ENCODE measurements at regions not wholly inside any gene's neighbourhood (a gene's known extent, or its start where the extent isn't known, plus 50 kb on each side); places are given as distances from the start of the nearest gene placed in this dataset.

GRCh38 chr17:79361873-79362771 is 248.7 kb downstream of the RBFOX3 start:
- H3K27ac Mint-ChIP-seq = no peak overlapping the region
- peaks cover 2% of the 10 kb centered on the region for H3K27me3 Mint-ChIP-seq
- no peaks in the 10 kb centered on the region for H3K36me3 Mint-ChIP-seq (ENCODE audit: low read depth)
- no peaks in the 10 kb centered on the region for H3K4me1 Mint-ChIP-seq
- intact Hi-C loops (cut with micrococcal nuclease) = no loop called here
- DNase-seq = no peak
- no peaks in the 10 kb centered on the region for H3K9me3 Mint-ChIP-seq
- no peak overlapping the region for H3K4me3 Mint-ChIP-seq

GRCh38 chr17:79361221-79361734 is 249.6 kb downstream of the RBFOX3 start:
- Mint-ChIP-seq H3K9me3 (no peaks in the 10 kb centered on the region), H3K27me3 (peaks cover 2% of the 10 kb centered on the region), H3K4me3 (no peak overlapping the region), H3K36me3 (ENCODE audit: low read depth) (no peaks in the 10 kb centered on the region), H3K4me1 (no peaks in the 10 kb centered on the region), H3K27ac (no peak overlapping the region)
- no peak for DNase-seq
- intact Hi-C loops (cut with micrococcal nuclease) = no loop called here

- no peak overlapping the region for H3K4me3 Mint-ChIP-seq
- H3K9me3 Mint-ChIP-seq = no peaks in the 10 kb centered on the region
- H3K27ac Mint-ChIP-seq = no peak overlapping the region
- no peak for DNase-seq
- H3K4me1 Mint-ChIP-seq = no peaks in the 10 kb centered on the region
- intact Hi-C loops (cut with micrococcal nuclease) = no loop called here
- no peaks in the 10 kb centered on the region for H3K27me3 Mint-ChIP-seq
- H3K36me3 Mint-ChIP-seq (ENCODE audit: low read depth) = no peaks in the 10 kb centered on the region
Observed at GRCh38 chr17:79360196-79360595, 250.7 kb downstream of the RBFOX3 start.

GRCh38 chr17:79356839-79357447 is 253.9 kb downstream of the RBFOX3 start:
- Mint-ChIP-seq H3K9me3 (no peaks in the 10 kb centered on the region), H3K4me3 (no peak overlapping the region), H3K36me3 (ENCODE audit: low read depth) (no peaks in the 10 kb centered on the region), H3K4me1 (no peaks in the 10 kb centered on the region), H3K27ac (no peak overlapping the region), H3K27me3 (no peaks in the 10 kb centered on the region)
- DNase-seq = no peak
- intact Hi-C loops (cut with micrococcal nuclease) = no loop called here

GRCh38 chr17:79355165-79355564 is 255.7 kb downstream of the RBFOX3 start:
- no peaks in the 10 kb centered on the region for H3K27me3 Mint-ChIP-seq
- intact Hi-C loops (cut with micrococcal nuclease) = no loop called here
- no peak for DNase-seq
- H3K4me3 Mint-ChIP-seq = no peak overlapping the region
- H3K9me3 Mint-ChIP-seq = no peaks in the 10 kb centered on the region
- H3K27ac Mint-ChIP-seq = no peak overlapping the region
- no peaks in the 10 kb centered on the region for H3K36me3 Mint-ChIP-seq (ENCODE audit: low read depth)
- no peaks in the 10 kb centered on the region for H3K4me1 Mint-ChIP-seq

- Mint-ChIP-seq H3K27me3 (no peaks in the 10 kb centered on the region), H3K9me3 (no peaks in the 10 kb centered on the region), H3K36me3 (ENCODE audit: low read depth) (no peaks in the 10 kb centered on the region), H3K27ac (no peak overlapping the region), H3K4me1 (no peaks in the 10 kb centered on the region), H3K4me3 (no peak overlapping the region)
- intact Hi-C loops (cut with micrococcal nuclease) = no loop called here
- DNase-seq = no peak
Observed at GRCh38 chr17:79354173-79354820, 256.6 kb downstream of the RBFOX3 start.

- no peaks in the 10 kb centered on the region for H3K27me3 Mint-ChIP-seq
- intact Hi-C loops (cut with micrococcal nuclease) = no loop called here
- no peaks in the 10 kb centered on the region for H3K4me1 Mint-ChIP-seq
- DNase-seq = no peak
- no peak overlapping the region for H3K27ac Mint-ChIP-seq
- H3K9me3 Mint-ChIP-seq = no peaks in the 10 kb centered on the region
- H3K36me3 Mint-ChIP-seq (ENCODE audit: low read depth) = no peaks in the 10 kb centered on the region
- H3K4me3 Mint-ChIP-seq = no peak overlapping the region
Observed at GRCh38 chr17:79353548-79353947, 257.3 kb downstream of the RBFOX3 start.

- Mint-ChIP-seq H3K36me3 (ENCODE audit: low read depth) (no peaks in the 10 kb centered on the region), H3K4me3 (no peak overlapping the region), H3K27ac (no peak overlapping the region), H3K27me3 (no peaks in the 10 kb centered on the region), H3K4me1 (no peaks in the 10 kb centered on the region), H3K9me3 (no peaks in the 10 kb centered on the region)
- intact Hi-C loops (cut with micrococcal nuclease) = no loop called here
- no peak for DNase-seq
Observed at GRCh38 chr17:79353016-79353415, 257.8 kb downstream of the RBFOX3 start.

GRCh38 chr17:79350533-79350932 is 260.3 kb downstream of the RBFOX3 start:
- intact Hi-C loops (cut with micrococcal nuclease) = no loop called here
- H3K36me3 Mint-ChIP-seq (ENCODE audit: low read depth) = no peaks in the 10 kb centered on the region
- peaks cover 14% of the 10 kb centered on the region for H3K27me3 Mint-ChIP-seq
- no peaks in the 10 kb centered on the region for H3K4me1 Mint-ChIP-seq
- H3K9me3 Mint-ChIP-seq = no peaks in the 10 kb centered on the region
- no peak for DNase-seq
- H3K27ac Mint-ChIP-seq = no peak overlapping the region
- H3K4me3 Mint-ChIP-seq = no peak overlapping the region

- Mint-ChIP-seq H3K36me3 (ENCODE audit: low read depth) (no peaks in the 10 kb centered on the region), H3K27me3 (peaks cover 19% of the 10 kb centered on the region), H3K4me1 (no peaks in the 10 kb centered on the region), H3K27ac (no peak overlapping the region), H3K4me3 (no peak overlapping the region), H3K9me3 (no peaks in the 10 kb centered on the region)
- intact Hi-C loops (cut with micrococcal nuclease) = no loop called here
- no peak for DNase-seq
Observed at GRCh38 chr17:79349506-79350400, 261.1 kb downstream of the RBFOX3 start.

- Mint-ChIP-seq H3K27me3 (peaks cover 16% of the 10 kb centered on the region), H3K36me3 (ENCODE audit: low read depth) (no peaks in the 10 kb centered on the region), H3K27ac (no peak overlapping the region), H3K4me1 (no peaks in the 10 kb centered on the region), H3K9me3 (no peaks in the 10 kb centered on the region), H3K4me3 (no peak overlapping the region)
- DNase-seq = no peak
- intact Hi-C loops (cut with micrococcal nuclease) = no loop called here
Observed at GRCh38 chr17:79342376-79342775, 267.8 kb downstream of the ENGASE start.

- Mint-ChIP-seq H3K4me3 (no peak overlapping the region), H3K27me3 (peaks cover 12% of the 10 kb centered on the region), H3K9me3 (no peaks in the 10 kb centered on the region), H3K27ac (no peak overlapping the region), H3K4me1 (no peaks in the 10 kb centered on the region), H3K36me3 (ENCODE audit: low read depth) (no peaks in the 10 kb centered on the region)
- DNase-seq = no peak
- intact Hi-C loops (cut with micrococcal nuclease) = no loop called here
Observed at GRCh38 chr17:79341816-79342215, 267.2 kb downstream of the ENGASE start.

- no peak overlapping the region for H3K4me3 Mint-ChIP-seq
- no peaks in the 10 kb centered on the region for H3K9me3 Mint-ChIP-seq
- no peak for DNase-seq
- no peaks in the 10 kb centered on the region for H3K36me3 Mint-ChIP-seq (ENCODE audit: low read depth)
- no peak overlapping the region for H3K27ac Mint-ChIP-seq
- peaks cover 8% of the 10 kb centered on the region for H3K27me3 Mint-ChIP-seq
- intact Hi-C loops (cut with micrococcal nuclease) = no loop called here
- no peaks in the 10 kb centered on the region for H3K4me1 Mint-ChIP-seq
Observed at GRCh38 chr17:79341222-79341780, 266.7 kb downstream of the ENGASE start.
